ENCODE measurements at regions not wholly inside any gene's neighbourhood (a gene's known extent, or its start where the extent isn't known, plus 50 kb on each side); places are given as distances from the start of the nearest gene placed in this dataset.

DNA sequence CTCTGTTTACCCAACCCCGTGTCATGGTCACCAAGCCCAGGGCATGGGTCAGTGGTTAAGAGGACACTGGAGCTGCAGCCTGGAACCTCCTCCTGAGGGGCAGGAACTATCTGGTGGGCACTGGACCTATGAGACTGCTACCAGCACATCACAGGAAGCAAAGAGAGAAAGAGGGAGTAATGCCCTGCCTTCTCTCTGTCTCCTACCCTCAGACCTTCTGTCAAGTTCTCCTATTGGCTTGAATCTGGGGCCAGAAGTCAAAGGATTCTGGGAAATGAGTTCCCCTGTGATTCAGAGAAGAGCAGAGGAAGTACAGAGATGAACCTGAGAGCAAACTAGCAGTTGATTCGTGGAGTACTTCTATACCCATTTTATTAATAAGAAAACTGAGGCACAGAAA, 123.0 kb upstream of the GNAO1 start:
- no peak overlapping the region for H3K27ac ChIP-seq (ENCODE audit: low read depth in 2 of 2, low read length in 2 of 2)
- no peak overlapping the region for H3K4me3 ChIP-seq (ENCODE audit: low read length in 2 of 2)
- H3K27me3 ChIP-seq (ENCODE audit: control insufficient read depth in 2 of 2, insufficient read depth in 2 of 2, low read length in 2 of 2): no peaks in the 10 kb centered on the region
- H3K9ac ChIP-seq (ENCODE audit: low read depth in 1 of 2, low read length in 2 of 2): no peak overlapping the region
- H3K9me3 ChIP-seq (ENCODE audit: control insufficient read depth in 2 of 2, low read length in 2 of 2): no peaks in the 10 kb centered on the region
- H3K36me3 ChIP-seq (ENCODE audit: control insufficient read depth in 2 of 2, insufficient read depth in 2 of 2, low read length in 2 of 2): no peaks in the 10 kb centered on the region
- no peaks in the 10 kb centered on the region for H3K4me1 ChIP-seq (ENCODE audit: control insufficient read depth in 2 of 2, insufficient read depth in 2 of 2, low read length in 2 of 2)

DNA sequence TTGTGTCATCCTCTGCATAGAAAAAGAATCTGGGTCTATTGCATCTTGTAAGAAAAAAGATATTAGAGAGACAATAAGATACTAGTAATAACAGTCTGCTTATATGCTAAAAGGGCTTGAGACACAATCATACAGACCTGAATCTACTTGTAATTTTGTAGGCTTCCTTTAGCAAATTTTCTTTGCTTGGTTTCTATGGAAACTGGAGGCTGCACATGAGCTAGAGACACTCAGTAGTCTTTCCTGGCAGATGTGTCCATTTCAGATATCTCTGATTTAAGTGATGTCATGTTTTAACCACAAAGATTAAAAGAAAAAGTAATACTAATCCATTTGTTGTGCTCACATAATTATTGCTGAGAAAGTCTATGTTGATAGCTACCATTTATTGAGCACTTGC, 123.9 kb upstream of the GNAO1 start:
- no peaks in the 10 kb centered on the region for H3K4me1 ChIP-seq (ENCODE audit: control insufficient read depth in 2 of 2, insufficient read depth in 2 of 2, low read length in 2 of 2)
- no peak overlapping the region for H3K27ac ChIP-seq (ENCODE audit: low read depth in 2 of 2, low read length in 2 of 2)
- H3K9me3 ChIP-seq (ENCODE audit: control insufficient read depth in 2 of 2, low read length in 2 of 2): no peaks in the 10 kb centered on the region
- H3K9ac ChIP-seq (ENCODE audit: low read depth in 1 of 2, low read length in 2 of 2): no peak overlapping the region
- H3K36me3 ChIP-seq (ENCODE audit: control insufficient read depth in 2 of 2, insufficient read depth in 2 of 2, low read length in 2 of 2): no peaks in the 10 kb centered on the region
- no peaks in the 10 kb centered on the region for H3K27me3 ChIP-seq (ENCODE audit: control insufficient read depth in 2 of 2, insufficient read depth in 2 of 2, low read length in 2 of 2)
- H3K4me3 ChIP-seq (ENCODE audit: low read length in 2 of 2): no peak overlapping the region

DNA sequence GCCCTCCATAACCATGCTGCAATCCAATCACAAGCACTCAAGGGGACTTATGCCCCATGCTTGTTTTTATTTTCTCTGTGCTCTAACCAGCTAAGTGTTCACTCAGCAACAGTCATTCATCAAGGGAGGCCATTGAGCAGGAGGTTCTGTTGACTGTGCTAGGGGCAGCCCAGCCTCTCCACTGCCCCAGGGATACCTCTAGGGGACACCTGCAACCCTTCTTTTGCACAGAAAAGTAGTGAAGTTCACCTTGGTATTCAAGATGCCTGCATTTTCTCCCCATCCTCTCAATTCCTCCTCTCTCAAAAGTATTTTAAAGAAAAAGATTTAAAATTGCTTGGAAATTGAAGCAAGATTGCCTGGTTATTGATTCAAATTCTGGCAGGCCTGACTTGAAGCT, 124.7 kb upstream of the GNAO1 start:
- Histone ChIP-seq H3K9ac (ENCODE audit: low read depth in 1 of 2, low read length in 2 of 2) (no peak overlapping the region), H3K4me3 (ENCODE audit: low read length in 2 of 2) (no peak overlapping the region), H3K4me1 (ENCODE audit: control insufficient read depth in 2 of 2, insufficient read depth in 2 of 2, low read length in 2 of 2) (no peaks in the 10 kb centered on the region), H3K27me3 (ENCODE audit: control insufficient read depth in 2 of 2, insufficient read depth in 2 of 2, low read length in 2 of 2) (no peaks in the 10 kb centered on the region), H3K27ac (ENCODE audit: low read depth in 2 of 2, low read length in 2 of 2) (no peak overlapping the region), H3K9me3 (ENCODE audit: control insufficient read depth in 2 of 2, low read length in 2 of 2) (no peaks in the 10 kb centered on the region), H3K36me3 (ENCODE audit: control insufficient read depth in 2 of 2, insufficient read depth in 2 of 2, low read length in 2 of 2) (no peaks in the 10 kb centered on the region)

DNA sequence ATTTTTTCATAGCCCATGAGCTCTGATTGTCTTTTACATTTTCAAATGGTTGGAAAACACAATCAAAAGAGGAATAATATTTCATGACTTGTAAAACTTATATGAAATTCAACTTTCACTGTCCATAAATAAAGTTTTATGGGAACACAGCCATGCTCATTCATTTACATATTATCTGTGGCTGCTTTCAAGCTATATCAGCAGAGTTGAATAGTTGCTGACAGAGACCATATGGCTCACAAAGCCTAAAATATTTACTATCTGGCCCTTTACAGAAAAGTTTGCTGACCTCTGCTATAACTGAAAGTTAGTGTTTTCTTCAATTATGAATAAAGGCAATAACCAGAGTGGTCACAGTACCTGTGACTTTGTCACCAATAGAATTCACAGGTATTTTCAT, 128.2 kb upstream of the GNAO1 start:
- H3K4me3 ChIP-seq (ENCODE audit: low read length in 2 of 2): no peak overlapping the region
- no peaks in the 10 kb centered on the region for H3K4me1 ChIP-seq (ENCODE audit: control insufficient read depth in 2 of 2, insufficient read depth in 2 of 2, low read length in 2 of 2)
- no peaks in the 10 kb centered on the region for H3K36me3 ChIP-seq (ENCODE audit: control insufficient read depth in 2 of 2, insufficient read depth in 2 of 2, low read length in 2 of 2)
- no peaks in the 10 kb centered on the region for H3K9me3 ChIP-seq (ENCODE audit: control insufficient read depth in 2 of 2, low read length in 2 of 2)
- no peak overlapping the region for H3K27ac ChIP-seq (ENCODE audit: low read depth in 2 of 2, low read length in 2 of 2)
- H3K9ac ChIP-seq (ENCODE audit: low read depth in 1 of 2, low read length in 2 of 2): no peak overlapping the region
- H3K27me3 ChIP-seq (ENCODE audit: control insufficient read depth in 2 of 2, insufficient read depth in 2 of 2, low read length in 2 of 2): no peaks in the 10 kb centered on the region

DNA sequence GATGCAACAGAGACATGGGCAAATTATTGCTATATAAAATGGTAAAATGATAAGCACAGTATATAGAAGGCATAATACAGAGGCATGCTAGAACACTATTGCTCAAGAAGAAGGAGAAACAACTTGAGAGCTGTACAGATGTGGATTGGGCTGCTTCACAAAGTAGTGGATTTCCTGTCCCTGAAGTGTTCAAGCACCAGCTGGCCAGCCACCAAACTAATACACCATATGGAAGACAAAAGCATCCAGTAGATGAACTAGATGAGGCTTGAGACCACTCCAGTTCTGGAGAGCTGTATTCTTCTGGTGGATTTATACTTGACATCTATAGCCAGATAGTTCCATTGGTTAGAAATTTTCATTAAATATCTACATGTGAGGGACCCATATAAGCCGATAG, 134.1 kb upstream of the GNAO1 start:
- H3K27ac ChIP-seq (ENCODE audit: low read depth in 2 of 2, low read length in 2 of 2): no peak overlapping the region
- no peaks in the 10 kb centered on the region for H3K36me3 ChIP-seq (ENCODE audit: control insufficient read depth in 2 of 2, insufficient read depth in 2 of 2, low read length in 2 of 2)
- H3K9me3 ChIP-seq (ENCODE audit: control insufficient read depth in 2 of 2, low read length in 2 of 2): no peaks in the 10 kb centered on the region
- H3K4me1 ChIP-seq (ENCODE audit: control insufficient read depth in 2 of 2, insufficient read depth in 2 of 2, low read length in 2 of 2): no peaks in the 10 kb centered on the region
- no peak overlapping the region for H3K4me3 ChIP-seq (ENCODE audit: low read length in 2 of 2)
- no peaks in the 10 kb centered on the region for H3K27me3 ChIP-seq (ENCODE audit: control insufficient read depth in 2 of 2, insufficient read depth in 2 of 2, low read length in 2 of 2)
- H3K9ac ChIP-seq (ENCODE audit: low read depth in 1 of 2, low read length in 2 of 2): no peak overlapping the region

DNA sequence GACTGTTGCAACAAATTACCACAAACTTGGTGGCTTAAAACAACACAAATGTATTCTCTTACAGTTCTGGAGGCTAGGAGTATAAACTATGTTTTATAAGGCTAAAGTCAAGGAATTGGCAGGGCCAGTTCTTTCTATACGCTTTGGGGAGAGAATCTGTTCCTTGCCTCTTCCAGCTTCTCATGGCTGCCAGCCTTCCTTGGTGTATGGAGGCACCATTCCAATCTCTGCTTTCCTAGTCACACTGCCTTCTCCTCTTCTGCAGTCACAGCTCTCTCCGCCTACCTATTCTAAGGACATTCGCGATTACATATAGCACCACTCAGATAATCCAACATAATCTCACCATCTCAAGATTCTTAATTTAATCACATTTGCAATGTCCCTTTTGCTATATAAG, 140.4 kb upstream of the GNAO1 start:
- Histone ChIP-seq H3K9me3 (ENCODE audit: control insufficient read depth in 2 of 2, low read length in 2 of 2) (no peaks in the 10 kb centered on the region), H3K27me3 (ENCODE audit: control insufficient read depth in 2 of 2, insufficient read depth in 2 of 2, low read length in 2 of 2) (no peaks in the 10 kb centered on the region), H3K9ac (ENCODE audit: low read depth in 1 of 2, low read length in 2 of 2) (no peak overlapping the region), H3K4me1 (ENCODE audit: control insufficient read depth in 2 of 2, insufficient read depth in 2 of 2, low read length in 2 of 2) (no peaks in the 10 kb centered on the region), H3K4me3 (ENCODE audit: low read length in 2 of 2) (no peak overlapping the region), H3K36me3 (ENCODE audit: control insufficient read depth in 2 of 2, insufficient read depth in 2 of 2, low read length in 2 of 2) (no peaks in the 10 kb centered on the region), H3K27ac (ENCODE audit: low read depth in 2 of 2, low read length in 2 of 2) (no peak overlapping the region)

DNA sequence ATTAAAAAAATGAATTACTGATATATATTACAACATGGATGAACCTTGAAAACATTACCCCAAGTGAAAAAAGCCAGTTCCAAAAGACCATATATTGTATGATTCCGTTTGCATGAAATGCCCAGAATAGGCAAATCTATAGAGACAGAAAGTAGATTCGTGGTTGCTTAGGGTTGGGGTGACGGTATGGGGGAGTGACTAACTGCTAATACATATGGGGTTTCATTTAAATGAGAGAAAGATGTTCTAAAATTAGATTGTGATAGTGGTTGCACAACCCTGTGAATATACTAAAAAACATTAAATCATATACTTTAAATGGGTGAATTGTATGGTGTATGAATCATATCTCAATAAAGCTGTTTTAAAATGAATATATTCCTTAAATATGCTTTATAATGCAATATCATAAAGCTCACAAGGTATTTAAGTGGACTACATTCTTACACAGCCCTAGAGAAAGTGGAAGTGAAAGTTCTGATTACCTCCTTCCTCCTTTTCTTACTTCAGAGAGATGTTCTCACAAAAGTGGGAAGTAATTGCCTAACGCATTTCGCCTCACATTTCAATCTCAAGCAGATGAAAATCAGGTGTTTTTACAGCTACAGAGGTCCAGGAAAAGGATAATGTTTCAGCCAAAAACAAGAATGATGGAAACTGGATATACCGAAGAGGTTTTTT, 142.7 kb upstream of the GNAO1 start:
- no peaks in the 10 kb centered on the region for H3K36me3 ChIP-seq (ENCODE audit: control insufficient read depth in 2 of 2, insufficient read depth in 2 of 2, low read length in 2 of 2)
- no peak overlapping the region for H3K27ac ChIP-seq (ENCODE audit: low read depth in 2 of 2, low read length in 2 of 2)
- H3K27me3 ChIP-seq (ENCODE audit: control insufficient read depth in 2 of 2, insufficient read depth in 2 of 2, low read length in 2 of 2): no peaks in the 10 kb centered on the region
- H3K9me3 ChIP-seq (ENCODE audit: control insufficient read depth in 2 of 2, low read length in 2 of 2): no peaks in the 10 kb centered on the region
- H3K4me1 ChIP-seq (ENCODE audit: control insufficient read depth in 2 of 2, insufficient read depth in 2 of 2, low read length in 2 of 2): no peaks in the 10 kb centered on the region
- H3K4me3 ChIP-seq (ENCODE audit: low read length in 2 of 2): no peak overlapping the region
- H3K9ac ChIP-seq (ENCODE audit: low read depth in 1 of 2, low read length in 2 of 2): no peak overlapping the region

DNA sequence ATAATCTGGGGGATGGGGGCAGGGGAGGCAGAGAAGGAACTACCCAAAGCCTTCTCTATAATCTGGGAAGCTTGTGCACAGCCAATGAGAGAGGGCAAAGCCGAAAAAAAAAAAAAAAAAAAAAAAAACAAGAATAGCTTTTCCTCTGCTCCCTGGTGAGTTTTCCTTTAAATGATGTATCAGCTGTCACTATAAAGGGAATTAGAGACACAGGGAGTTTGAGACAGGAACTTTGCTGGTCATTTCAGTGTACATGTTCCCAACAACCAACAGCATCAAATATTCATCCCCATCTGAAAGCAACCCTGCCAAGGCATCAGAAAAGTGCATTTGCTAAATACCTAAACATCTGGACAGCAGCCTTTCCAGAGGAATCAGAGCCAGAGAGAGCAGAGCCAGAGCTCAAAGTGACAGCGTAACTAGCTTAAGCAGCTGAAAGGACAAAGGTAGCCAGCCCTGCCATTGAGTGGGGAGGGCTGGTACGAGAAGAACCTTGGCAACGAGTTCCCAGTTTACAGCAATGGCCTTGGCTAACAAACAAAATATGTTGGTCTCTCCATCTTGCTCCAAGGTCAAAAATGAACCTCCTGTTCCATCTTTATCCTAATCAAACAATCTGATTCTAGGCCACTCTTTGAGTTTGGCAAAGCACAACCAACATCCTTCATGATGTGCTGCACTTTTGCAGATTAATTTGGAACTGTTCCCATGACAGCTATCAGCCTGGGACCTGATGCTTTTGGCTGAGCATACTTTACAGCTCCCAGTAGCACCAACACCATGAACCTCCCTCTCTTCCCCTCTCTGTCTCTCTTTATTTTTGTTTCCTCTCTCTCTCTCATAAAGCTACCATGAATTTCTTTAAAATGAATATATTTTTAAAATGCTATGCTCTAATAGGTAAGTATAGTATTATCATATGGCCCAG, 143.7 kb upstream of the GNAO1 start:
- no peaks in the 10 kb centered on the region for H3K4me1 ChIP-seq (ENCODE audit: control insufficient read depth in 2 of 2, insufficient read depth in 2 of 2, low read length in 2 of 2)
- H3K27me3 ChIP-seq (ENCODE audit: control insufficient read depth in 2 of 2, insufficient read depth in 2 of 2, low read length in 2 of 2): no peaks in the 10 kb centered on the region
- H3K4me3 ChIP-seq (ENCODE audit: low read length in 2 of 2): no peak overlapping the region
- H3K36me3 ChIP-seq (ENCODE audit: control insufficient read depth in 2 of 2, insufficient read depth in 2 of 2, low read length in 2 of 2): no peaks in the 10 kb centered on the region
- no peak overlapping the region for H3K27ac ChIP-seq (ENCODE audit: low read depth in 2 of 2, low read length in 2 of 2)
- H3K9me3 ChIP-seq (ENCODE audit: control insufficient read depth in 2 of 2, low read length in 2 of 2): no peaks in the 10 kb centered on the region
- H3K9ac ChIP-seq (ENCODE audit: low read depth in 1 of 2, low read length in 2 of 2): no peak overlapping the region

DNA sequence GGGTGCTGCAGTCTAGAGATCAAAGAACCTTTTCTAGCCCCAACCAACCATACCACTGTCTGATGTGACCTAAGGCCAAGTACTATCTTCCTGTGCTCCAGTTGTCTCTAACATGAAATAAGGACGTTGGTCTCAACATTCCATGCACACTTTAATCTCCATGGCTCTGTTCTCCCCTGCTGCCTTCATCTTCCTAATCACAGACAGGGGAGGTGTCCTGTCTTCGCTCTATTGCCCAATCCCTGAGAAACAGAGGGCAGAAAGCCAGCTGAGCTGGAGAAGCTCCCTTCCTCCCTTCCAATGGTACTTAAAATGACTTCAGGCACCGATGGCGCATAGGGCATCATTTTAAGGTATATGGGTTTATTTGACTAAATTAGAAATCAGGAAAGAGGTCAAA, 148.9 kb upstream of the GNAO1 start:
- no peak overlapping the region for H3K9ac ChIP-seq (ENCODE audit: low read depth in 1 of 2, low read length in 2 of 2)
- no peak overlapping the region for H3K27ac ChIP-seq (ENCODE audit: low read depth in 2 of 2, low read length in 2 of 2)
- no peaks in the 10 kb centered on the region for H3K27me3 ChIP-seq (ENCODE audit: control insufficient read depth in 2 of 2, insufficient read depth in 2 of 2, low read length in 2 of 2)
- no peaks in the 10 kb centered on the region for H3K9me3 ChIP-seq (ENCODE audit: control insufficient read depth in 2 of 2, low read length in 2 of 2)
- H3K36me3 ChIP-seq (ENCODE audit: control insufficient read depth in 2 of 2, insufficient read depth in 2 of 2, low read length in 2 of 2): no peaks in the 10 kb centered on the region
- no peak overlapping the region for H3K4me3 ChIP-seq (ENCODE audit: low read length in 2 of 2)
- no peaks in the 10 kb centered on the region for H3K4me1 ChIP-seq (ENCODE audit: control insufficient read depth in 2 of 2, insufficient read depth in 2 of 2, low read length in 2 of 2)

DNA sequence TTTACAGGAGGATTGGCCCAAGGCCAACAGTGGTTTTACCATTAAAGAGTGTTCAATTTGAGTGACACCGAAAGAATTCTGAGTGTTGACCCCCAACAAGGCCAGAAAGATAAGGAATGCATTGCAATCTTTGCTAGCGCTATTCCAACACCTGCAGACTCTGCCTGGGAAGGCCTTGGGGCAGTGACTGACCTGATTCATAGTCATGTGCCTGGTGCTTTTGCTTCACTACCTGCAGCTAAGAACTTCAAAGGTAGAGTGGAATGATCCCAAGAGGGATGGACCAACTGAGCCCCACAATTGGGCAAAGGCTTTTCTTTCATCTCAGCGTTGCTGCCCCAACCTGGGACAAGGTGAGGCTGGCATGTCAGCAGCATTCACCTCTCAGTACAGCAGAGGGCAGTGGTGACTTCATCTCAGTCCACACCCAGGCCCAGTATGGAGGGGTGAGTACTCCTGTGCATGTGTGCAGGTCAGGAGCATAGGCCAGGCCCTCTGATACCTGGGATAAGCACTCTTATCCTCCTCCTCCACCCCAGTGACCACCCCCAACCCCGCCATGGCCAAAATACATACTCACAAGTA, 149.6 kb upstream of the GNAO1 start:
- Histone ChIP-seq H3K4me3 (ENCODE audit: low read length in 2 of 2) (no peak overlapping the region), H3K9me3 (ENCODE audit: control insufficient read depth in 2 of 2, low read length in 2 of 2) (no peaks in the 10 kb centered on the region), H3K9ac (ENCODE audit: low read depth in 1 of 2, low read length in 2 of 2) (no peak overlapping the region), H3K36me3 (ENCODE audit: control insufficient read depth in 2 of 2, insufficient read depth in 2 of 2, low read length in 2 of 2) (no peaks in the 10 kb centered on the region), H3K4me1 (ENCODE audit: control insufficient read depth in 2 of 2, insufficient read depth in 2 of 2, low read length in 2 of 2) (no peaks in the 10 kb centered on the region), H3K27me3 (ENCODE audit: control insufficient read depth in 2 of 2, insufficient read depth in 2 of 2, low read length in 2 of 2) (no peaks in the 10 kb centered on the region), H3K27ac (ENCODE audit: low read depth in 2 of 2, low read length in 2 of 2) (no peak overlapping the region)

Measured in mucosa of rectum (tissue), 2 donors.